NT2/D1 (cell line): ENCODE measurements at regions not wholly inside any gene's neighbourhood (a gene's known extent, or its start where the extent isn't known, plus 50 kb on each side); places are given as distances from the start of the nearest gene placed in this dataset.

Experiments
- SUZ12 ChIP-seq: IDR thresholded peaks from 2 replicates; pipeline ENCODE4 v1.6.1; 2011; ENCODE audit not compliant: insufficient read length, insufficient read depth; ENCODE audit errors: extremely low read depth
- YY1 ChIP-seq: IDR thresholded peaks from 2 replicates; pipeline ENCODE4 v1.6.1; 2011; ENCODE audit not compliant: insufficient read length, insufficient read depth

GRCh38 chr3:154954757-154955156 lies 125.4 kb upstream of the MME start:
- no peak for TF ChIP-seq SUZ12
- no peak for TF ChIP-seq YY1
